Liver (tissue), 8 donors: ENCODE measurements at regions not wholly inside any gene's neighbourhood (a gene's known extent, or its start where the extent isn't known, plus 50 kb on each side); places are given as distances from the start of the nearest gene placed in this dataset.

Experiments used
- DNase-seq: peaks from one replicate; pipeline ENCODE4 v3.0.0-alpha.2; 2017; ENCODE audit warnings: low spot score
- H3K27ac ChIP-seq, 2 donors: one replicate each; pipeline ENCODE4 v1.7.0; 2013; ENCODE audit warnings: inconsistent platforms in 2 of 2, low read length in 2 of 2, control low read depth in 1 of 2, low read depth in 1 of 2, mild to moderate bottlenecking in 1 of 2
- H3K27me3 ChIP-seq, 4 donors: one replicate each; pipeline versions ENCODE4 v1.6.1 to v1.7.0; 2013; ENCODE audit warnings: low read length in 3 of 4, inconsistent platforms in 1 of 4, mild to moderate bottlenecking in 1 of 4, moderate library complexity in 1 of 4; ENCODE audit not compliant: control insufficient read depth in 4 of 4, insufficient read depth in 4 of 4
- H3K36me3 ChIP-seq, 4 donors: one replicate each; pipeline versions ENCODE4 v1.6.1 to v1.7.0; 2013; ENCODE audit warnings: low read length in 3 of 4, mild to moderate bottlenecking in 3 of 4, low read depth in 1 of 4, moderate library complexity in 1 of 4; ENCODE audit not compliant: control insufficient read depth in 4 of 4, insufficient read depth in 3 of 4
- H3K4me1 ChIP-seq, 4 donors: one replicate each; pipeline versions ENCODE4 v1.6.1 to v1.7.0; 2013; ENCODE audit warnings: low read length in 3 of 4, mild to moderate bottlenecking in 3 of 4, moderate library complexity in 1 of 4; ENCODE audit not compliant: control insufficient read depth in 4 of 4, insufficient read depth in 4 of 4
- H3K4me3 ChIP-seq, 3 donors: one replicate each; pipeline versions ENCODE4 v1.6.1 to v1.7.0; 2013; ENCODE audit warnings: low read length in 3 of 3, control low read depth in 1 of 3, low read depth in 1 of 3, mild to moderate bottlenecking in 1 of 3
- H3K9ac ChIP-seq, 2 donors: one replicate each; pipeline ENCODE4 v1.7.0; 2013; ENCODE audit warnings: low read length in 2 of 2, mild to moderate bottlenecking in 2 of 2, moderate library complexity in 2 of 2, control low read depth in 1 of 2, low read depth in 1 of 2
- H3K9me3 ChIP-seq, 4 donors: one replicate each; pipeline versions ENCODE4 v1.6.1 to v1.7.0; 2013; ENCODE audit warnings: low read length in 3 of 4; ENCODE audit not compliant: control insufficient read depth in 4 of 4
- ATF3 ChIP-seq: IDR thresholded peaks from 2 replicates; pipeline ENCODE4 v1.6.1; 2016; ENCODE audit warnings: antibody characterized with exemption
- CTCF ChIP-seq: fragments of 150-350 bp; IDR thresholded peaks from 2 replicates; pipeline ENCODE4 v1.5.1; 2017; ENCODE audit warnings: improper control_type of control experiment, low read depth, low read length; ENCODE audit not compliant: missing input control
- EGR1 ChIP-seq, 2 donors: IDR thresholded peaks; 2 replicates each; pipeline ENCODE4 v1.6.1; 2016 to 2018; ENCODE audit warnings: antibody characterized with exemption in 2 of 2, low read depth in 2 of 2
- FOXA1 ChIP-seq: IDR thresholded peaks from 2 replicates; pipeline ENCODE4 v1.6.1; 2016; ENCODE audit warnings: antibody characterized with exemption
- FOXA2 ChIP-seq: IDR thresholded peaks from 2 replicates; pipeline ENCODE4 v1.6.1; 2016; ENCODE audit warnings: antibody characterized with exemption
- GABPA ChIP-seq, 2 donors: IDR thresholded peaks in 1 of 2; conservative IDR thresholded peaks in 1 of 2; 2 replicates each; pipeline ENCODE4 v1.6.1; 2016; ENCODE audit warnings: antibody characterized with exemption in 2 of 2, mild to moderate bottlenecking in 1 of 2, moderate library complexity in 1 of 2
- HNF4G ChIP-seq: IDR thresholded peaks from 2 replicates; pipeline ENCODE4 v1.6.1; 2016; ENCODE audit warnings: antibody characterized with exemption
- MAX ChIP-seq: IDR thresholded peaks from 2 replicates; pipeline ENCODE4 v1.6.1; 2016; ENCODE audit warnings: antibody characterized with exemption
- RAD21 ChIP-seq, 2 donors: IDR thresholded peaks; 2 replicates each; pipeline ENCODE4 v1.6.1; 2016; ENCODE audit warnings: antibody characterized with exemption in 2 of 2, mild to moderate bottlenecking in 2 of 2
- RXRA ChIP-seq, 2 donors: IDR thresholded peaks; 2 replicates each; pipeline ENCODE4 v1.6.1; 2017 to 2018; ENCODE audit warnings: antibody characterized with exemption in 2 of 2, mild to moderate bottlenecking in 1 of 2
- SP1 ChIP-seq: IDR thresholded peaks from 2 replicates; pipeline ENCODE4 v1.6.1; 2018; ENCODE audit warnings: antibody characterized with exemption, mild to moderate bottlenecking
- TAF1 ChIP-seq: conservative IDR thresholded peaks from 2 replicates; pipeline ENCODE4 v1.6.1; 2016; ENCODE audit warnings: antibody characterized with exemption, mild to moderate bottlenecking
- YY1 ChIP-seq: IDR thresholded peaks from 2 replicates; pipeline ENCODE4 v1.6.1; 2016; ENCODE audit warnings: antibody characterized with exemption, mild to moderate bottlenecking
- ZBTB33 ChIP-seq: IDR thresholded peaks from 2 replicates; pipeline ENCODE4 v1.6.1; 2016; ENCODE audit warnings: antibody characterized with exemption
- WGBS: extraction: QIAGEN DNeasy Blood & Tissue Kit; methylation state at CpG from one replicate; pipeline ENCODE4 v1.1.7; 2013; 5-methylcytosine and 5-hydroxymethylcytosine counted together
- donor health status: healthy.
- donor health status: healthy.
- donor health status: healthy.
- donor health status: healthy.
- donor health status: healthy.

GRCh38 chr10:57018452-57018851 is 657.4 kb upstream of the ZWINT start:
- DNase-seq: no peak
- H3K4me1 ChIP-seq: no peaks in the 10 kb centered on the region
- H3K27me3 ChIP-seq: no peaks in the 10 kb centered on the region
- WGBS: 41% methylated on average over 1 of the region's 1 CpG
- TF ChIP-seq ZBTB33 (no peak), HNF4G (no peak), FOXA2 (no peak), RAD21 (IDR thresholded peaks at IDR 0.05) (no peak), TAF1 (no peak)
- H3K27ac ChIP-seq: no peak overlapping the region
- peaks cover 0 to 5% (median 0%) of the 10 kb centered on the region in 4 donors for H3K9me3 ChIP-seq
- H3K36me3 ChIP-seq: no peaks in the 10 kb centered on the region
- H3K9ac ChIP-seq: no peak overlapping the region
- no peak overlapping the region for H3K4me3 ChIP-seq

- H3K36me3 ChIP-seq: no peaks in the 10 kb centered on the region
- no peaks in the 10 kb centered on the region for H3K27me3 ChIP-seq
- H3K9ac ChIP-seq: no peak overlapping the region
- H3K9me3 ChIP-seq: peaks cover 0 to 5% (median 0%) of the 10 kb centered on the region in 4 donors
- no peak overlapping the region for H3K27ac ChIP-seq
- WGBS: 59% methylated on average over 7 of the region's 7 CpGs
- H3K4me3 ChIP-seq: no peak overlapping the region
- no peak for DNase-seq
- TF ChIP-seq CTCF (no peak), SP1 (no peak), GABPA (IDR thresholded peaks at IDR 0.05 in 1 of 2, conservative IDR thresholded peaks at IDR 0.05 in 1 of 2) (no peak), FOXA2 (no peak), FOXA1 (no peak), RXRA (IDR thresholded peaks at IDR 0.05) (no peak), HNF4G (no peak), ATF3 (no peak), YY1 (no peak), TAF1 (no peak), MAX (no peak), EGR1 (IDR thresholded peaks at IDR 0.05; ENCODE audit: low read depth in 2 of 2) (no peak)
- H3K4me1 ChIP-seq: no peaks in the 10 kb centered on the region
Observed at GRCh38 chr10:57017356-57018037, 656.4 kb upstream of the ZWINT start.
